Mesothelial cell of epicardium (in vitro differentiated cells): ENCODE measurements at regions not wholly inside any gene's neighbourhood (a gene's known extent, or its start where the extent isn't known, plus 50 kb on each side); places are given as distances from the start of the nearest gene placed in this dataset.

Source experiments
- DNase-seq, 2 experiments: peaks; one replicate each; pipeline ENCODE4 v3.0.0; 2021; ENCODE audit warnings: low spot score in 2 of 2; ENCODE audit not compliant: unreplicated experiment in 2 of 2
- H3K27ac Mint-ChIP-seq: 2 replicates; pipeline ENCODE4 v1.8.0; 2021; ENCODE audit warnings: mixed read lengths
- H3K27me3 Mint-ChIP-seq: 2 replicates; pipeline ENCODE4 v1.8.0; 2021; ENCODE audit warnings: low read depth, mixed read lengths
- H3K36me3 Mint-ChIP-seq: 2 replicates; pipeline ENCODE4 v1.8.0; 2021; ENCODE audit warnings: mixed read lengths
- H3K4me1 Mint-ChIP-seq: 2 replicates; pipeline ENCODE4 v1.8.0; 2021; ENCODE audit warnings: mixed read lengths
- H3K4me3 Mint-ChIP-seq: 2 replicates; pipeline ENCODE4 v1.8.0; 2021; ENCODE audit warnings: mild to moderate bottlenecking, moderate library complexity, mixed read lengths
- H3K9me3 Mint-ChIP-seq: 2 replicates; pipeline ENCODE4 v1.8.0; 2021; ENCODE audit warnings: mixed read lengths
- CTCF ChIP-seq: fragments of 200-600 bp; sonication (generic); IDR thresholded peaks from one replicate; pipeline ENCODE4 v1.5.0; 2021; ENCODE audit warnings: antibody characterized with exemption; ENCODE audit not compliant: unreplicated experiment

- Mint-ChIP-seq H3K9me3 (no peaks in the 10 kb centered on the region), H3K4me1 (no peaks in the 10 kb centered on the region), H3K27ac (no peak overlapping the region), H3K4me3 (no peak overlapping the region), H3K27me3 (no peaks in the 10 kb centered on the region), H3K36me3 (no peaks in the 10 kb centered on the region)
- no peak for DNase-seq
- no peak for TF ChIP-seq CTCF
Measured at GRCh38 chr7:97275475-97275874, 158.0 kb downstream of the SDHAF3 start.

GRCh38 chr7:97280950-97281349 lies 163.5 kb downstream of the SDHAF3 start:
- TF ChIP-seq CTCF = no peak
- Mint-ChIP-seq H3K9me3 (no peaks in the 10 kb centered on the region), H3K27ac (no peak overlapping the region), H3K36me3 (no peaks in the 10 kb centered on the region), H3K4me3 (no peak overlapping the region), H3K27me3 (peaks cover 4% of the 10 kb centered on the region), H3K4me1 (no peaks in the 10 kb centered on the region)
- no peak for DNase-seq

DNA sequence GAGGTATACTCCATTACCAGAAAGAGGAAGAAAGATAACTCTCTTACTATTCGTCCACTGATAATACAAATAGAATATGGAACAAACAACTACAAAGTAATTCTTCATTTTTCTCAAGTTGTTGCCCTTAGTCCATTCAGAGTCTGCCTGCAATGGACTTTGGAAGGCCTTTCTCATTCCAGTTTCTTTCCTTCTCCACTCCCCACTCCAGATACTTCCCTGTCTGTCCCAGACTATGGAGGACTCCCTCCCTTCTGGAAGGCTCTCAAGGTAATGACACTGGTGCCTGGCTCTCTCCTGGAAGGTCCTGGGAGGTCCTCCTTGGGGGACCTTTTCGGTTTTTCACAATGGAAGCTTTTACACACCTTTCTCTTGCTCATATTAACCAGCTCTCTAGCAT lies 167.8 kb downstream of the SDHAF3 start:
- TF ChIP-seq CTCF = no peak
- Mint-ChIP-seq H3K4me3 (no peak overlapping the region), H3K9me3 (no peaks in the 10 kb centered on the region), H3K27me3 (peaks cover 5% of the 10 kb centered on the region), H3K4me1 (no peaks in the 10 kb centered on the region), H3K36me3 (no peaks in the 10 kb centered on the region), H3K27ac (no peak overlapping the region)
- DNase-seq = no peak

DNA sequence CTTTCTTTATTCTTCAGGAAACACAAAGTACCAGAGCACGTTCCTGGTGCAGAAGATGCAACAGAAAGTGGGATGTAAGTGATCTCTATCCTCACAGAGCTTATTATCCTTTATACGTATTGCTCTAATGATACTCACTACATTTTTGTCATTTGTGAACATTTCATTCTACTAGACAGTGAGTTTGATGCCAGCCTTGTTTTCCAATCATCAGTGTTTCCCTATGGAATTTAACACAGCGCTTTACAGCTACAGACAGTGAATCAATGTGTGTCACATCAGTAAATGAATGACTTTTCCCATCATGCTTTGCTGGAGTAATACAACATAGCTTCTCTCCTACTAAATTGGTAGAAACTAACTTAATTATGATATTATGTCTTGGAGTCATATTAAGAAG lies 175.5 kb downstream of the SDHAF3 start:
- H3K27ac Mint-ChIP-seq = no peak overlapping the region
- no peak for TF ChIP-seq CTCF
- no peak for DNase-seq
- H3K9me3 Mint-ChIP-seq = no peaks in the 10 kb centered on the region
- H3K4me3 Mint-ChIP-seq = no peak overlapping the region
- peaks cover 1% of the 10 kb centered on the region for H3K27me3 Mint-ChIP-seq
- no peaks in the 10 kb centered on the region for H3K4me1 Mint-ChIP-seq
- no peaks in the 10 kb centered on the region for H3K36me3 Mint-ChIP-seq

DNA sequence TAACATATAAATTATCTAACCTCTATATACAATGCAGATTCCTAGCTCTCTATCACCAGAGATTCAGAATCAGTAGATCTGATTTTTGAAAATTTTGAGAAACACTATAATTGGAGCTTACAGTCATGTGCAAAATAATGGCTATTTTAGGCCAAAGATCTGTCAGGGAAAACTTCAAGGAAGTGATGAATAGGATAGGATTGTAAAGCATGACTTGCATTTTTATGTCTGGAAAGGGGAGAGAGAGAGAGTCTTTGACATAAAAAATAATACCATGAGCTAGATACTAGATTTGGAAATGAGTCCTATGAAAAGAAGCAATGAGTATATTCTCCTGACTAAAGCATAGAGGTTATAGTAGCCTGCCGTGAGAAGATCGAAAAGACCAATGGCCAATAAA lies 181.1 kb downstream of the SDHAF3 start:
- H3K36me3 Mint-ChIP-seq = no peaks in the 10 kb centered on the region
- no peak overlapping the region for H3K4me3 Mint-ChIP-seq
- DNase-seq = no peak
- H3K27ac Mint-ChIP-seq = no peak overlapping the region
- peaks cover 4% of the 10 kb centered on the region for H3K4me1 Mint-ChIP-seq
- no peak for TF ChIP-seq CTCF
- no peaks in the 10 kb centered on the region for H3K27me3 Mint-ChIP-seq
- H3K9me3 Mint-ChIP-seq = no peaks in the 10 kb centered on the region

DNA sequence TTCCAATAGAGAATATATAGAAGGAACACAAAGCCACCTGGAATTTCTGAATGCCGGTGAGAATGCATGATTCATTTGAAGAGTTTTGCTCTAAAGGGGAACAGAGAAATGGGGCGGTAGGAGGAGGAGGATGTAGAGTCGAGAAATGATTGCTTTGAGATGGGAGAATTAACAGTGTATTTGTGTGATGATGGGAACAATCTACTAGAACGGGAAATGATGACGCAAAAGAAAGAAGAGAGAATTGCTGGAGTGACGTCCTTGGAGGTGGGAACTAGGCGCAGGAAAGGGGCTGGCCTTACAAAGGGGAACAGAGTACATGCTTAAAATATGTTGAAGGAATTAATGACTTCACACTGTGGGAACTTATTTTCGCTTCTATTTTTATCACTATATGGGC lies 188.1 kb downstream of the SDHAF3 start:
- peaks cover 10% of the 10 kb centered on the region for H3K9me3 Mint-ChIP-seq
- no peak for DNase-seq
- no peak for TF ChIP-seq CTCF
- H3K27me3 Mint-ChIP-seq = peaks cover 5% of the 10 kb centered on the region
- no peak overlapping the region for H3K4me3 Mint-ChIP-seq
- H3K27ac Mint-ChIP-seq = no peak overlapping the region
- H3K36me3 Mint-ChIP-seq = no peaks in the 10 kb centered on the region
- H3K4me1 Mint-ChIP-seq = no peaks in the 10 kb centered on the region
